ENCODE measurements at regions not wholly inside any gene's neighbourhood (a gene's known extent, or its start where the extent isn't known, plus 50 kb on each side); places are given as distances from the start of the nearest gene placed in this dataset.
A peak's percentile ranks its signal among the peaks of the same experiment; 100 is the strongest.

- no peak for DNase-seq
Measured at GRCh38 chr20:40493549-40493948, 195.5 kb downstream of the MAFB start.

GRCh38 chr20:40493071-40493470 is 196.0 kb downstream of the MAFB start:
- peak in 2 of 56 donors; percentile 1 to 5 for DNase-seq

- no peak for DNase-seq
Measured at GRCh38 chr20:40491009-40491590, 197.9 kb downstream of the MAFB start.

- no peak for DNase-seq
Measured at GRCh38 chr20:40489886-40490285, 199.2 kb downstream of the MAFB start.

GRCh38 chr20:40488401-40488800 is 200.6 kb downstream of the MAFB start:
- no peak for DNase-seq

GRCh38 chr20:40486297-40486696 is 202.7 kb downstream of the MAFB start:
- no peak for DNase-seq

GRCh38 chr20:40481743-40482458 is 207.1 kb downstream of the MAFB start:
- no peak for DNase-seq

GRCh38 chr20:40481337-40481736 is 207.7 kb downstream of the MAFB start:
- DNase-seq = no peak

- DNase-seq = no peak
Measured at GRCh38 chr20:40477805-40478204, 211.2 kb downstream of the MAFB start.

GRCh38 chr20:40476461-40476860 is 212.6 kb downstream of the MAFB start:
- no peak for DNase-seq

GRCh38 chr20:40472905-40473304 is 216.1 kb downstream of the MAFB start:
- no peak for DNase-seq

- no peak for DNase-seq
Measured at GRCh38 chr20:40471261-40471629, 217.8 kb downstream of the MAFB start.

- DNase-seq = peak in 11 of 56 donors; percentile 1 to 33 (median 14)
Measured at GRCh38 chr20:40470445-40471260, 218.4 kb downstream of the MAFB start.

GRCh38 chr20:40468759-40469158 is 220.3 kb downstream of the MAFB start:
- no peak for DNase-seq

- DNase-seq = no peak
Measured at GRCh38 chr20:40467703-40468411, 221.2 kb downstream of the MAFB start.

- DNase-seq = no peak
Measured at GRCh38 chr20:40467067-40467466, 222.0 kb downstream of the MAFB start.

GRCh38 chr20:40464731-40465208 is 224.3 kb downstream of the MAFB start:
- no peak for DNase-seq

- peak in 2 of 56 donors; percentile 14 to 29 for DNase-seq
Measured at GRCh38 chr20:40463171-40463570, 225.9 kb downstream of the MAFB start.

GRCh38 chr20:40462566-40462965 is 226.5 kb downstream of the MAFB start:
- no peak for DNase-seq

- DNase-seq = no peak
Measured at GRCh38 chr20:40459299-40459698, 229.7 kb downstream of the MAFB start.

- DNase-seq = no peak
Measured at GRCh38 chr20:40457404-40457803, 231.6 kb downstream of the MAFB start.

GRCh38 chr20:40452758-40453157 is 236.3 kb downstream of the MAFB start:
- no peak for DNase-seq

All from nucleus accumbens (tissue), 56 donors.